Suppressor macrophage (primary cell): ENCODE measurements at regions not wholly inside any gene's neighbourhood (a gene's known extent, or its start where the extent isn't known, plus 50 kb on each side); places are given as distances from the start of the nearest gene placed in this dataset.

Experiments used
- DNase-seq, 4 experiments: peaks; one replicate each; pipeline ENCODE4 v3.0.0-alpha.2; 2020 to 2022

DNA sequence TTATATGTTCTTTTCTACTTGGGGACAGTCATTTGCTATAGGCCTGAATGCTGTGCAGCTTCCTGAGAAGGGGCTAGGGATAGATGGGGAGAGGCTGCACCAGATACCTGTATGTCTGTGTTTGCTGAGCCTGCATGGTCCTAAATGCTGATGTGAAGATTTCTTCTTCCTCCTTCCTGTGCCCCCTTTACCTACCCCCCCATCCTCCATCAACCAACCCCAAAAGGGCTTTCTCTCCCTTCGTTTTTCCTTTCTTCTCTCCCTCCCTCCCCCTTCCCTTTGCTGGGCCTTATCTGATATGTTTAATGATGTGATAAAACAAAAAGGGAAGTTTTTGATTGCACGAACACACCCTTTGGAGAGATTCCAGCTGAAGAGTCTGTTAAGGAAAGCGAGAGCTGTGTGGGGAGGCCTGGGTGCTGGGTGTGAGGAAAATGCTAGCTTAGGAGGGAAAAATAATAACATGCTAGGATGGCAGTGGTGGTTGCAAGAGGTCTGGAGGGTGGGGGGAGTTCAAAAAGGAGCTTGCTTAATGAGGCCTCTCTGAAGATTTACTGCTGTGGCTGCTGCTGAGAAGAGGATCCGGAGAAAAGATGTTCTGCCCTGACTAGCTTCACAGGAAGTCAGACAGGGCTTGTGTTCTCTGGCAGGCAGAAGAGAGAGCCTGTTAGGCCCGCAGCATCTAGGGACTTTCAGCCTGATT lies 101.8 kb downstream of the SAMD9 start:
- DNase-seq, result peak in 2 of 4 experiments; percentile 11 to 14

- peak in 1 of 4 experiments; percentile 2 for DNase-seq
These were observed 102.5 kb downstream of the SAMD9 start for GRCh38 chr7:93015101-93015778.

GRCh38 chr7:93014410-93014809 lies 103.4 kb downstream of the SAMD9 start:
- DNase-seq, result peak in 3 of 4 experiments; percentile 11 to 33 (median 33)

GRCh38 chr7:93013446-93014061 lies 104.2 kb downstream of the SAMD9 start:
- DNase-seq, result no peak

- DNase-seq, result no peak
These were observed 106.2 kb downstream of the SAMD9 start for GRCh38 chr7:93011351-93012294.

DNA sequence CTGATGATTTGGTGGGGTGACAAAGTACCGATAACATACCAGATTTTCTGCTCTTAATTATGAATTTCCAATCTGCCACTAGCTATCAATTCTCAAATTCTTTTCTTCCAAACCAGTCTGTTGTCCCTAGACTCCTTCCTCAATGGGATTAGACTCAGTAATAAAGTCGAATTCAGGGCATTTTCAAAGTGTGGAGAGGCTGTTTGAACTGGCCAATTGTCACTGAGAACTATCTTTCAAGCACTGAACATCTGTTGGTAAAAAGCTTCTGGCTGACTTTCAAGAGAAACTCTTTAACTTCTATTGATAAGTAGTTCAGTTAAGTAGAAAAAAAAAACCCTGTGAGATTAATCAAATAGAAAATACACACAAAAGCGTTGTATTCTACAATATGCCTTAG lies 108.9 kb downstream of the SAMD9 start:
- DNase-seq, result no peak

- DNase-seq, result no peak
These were observed 111.2 kb downstream of the SAMD9 start for GRCh38 chr7:93006480-93007095.

DNA sequence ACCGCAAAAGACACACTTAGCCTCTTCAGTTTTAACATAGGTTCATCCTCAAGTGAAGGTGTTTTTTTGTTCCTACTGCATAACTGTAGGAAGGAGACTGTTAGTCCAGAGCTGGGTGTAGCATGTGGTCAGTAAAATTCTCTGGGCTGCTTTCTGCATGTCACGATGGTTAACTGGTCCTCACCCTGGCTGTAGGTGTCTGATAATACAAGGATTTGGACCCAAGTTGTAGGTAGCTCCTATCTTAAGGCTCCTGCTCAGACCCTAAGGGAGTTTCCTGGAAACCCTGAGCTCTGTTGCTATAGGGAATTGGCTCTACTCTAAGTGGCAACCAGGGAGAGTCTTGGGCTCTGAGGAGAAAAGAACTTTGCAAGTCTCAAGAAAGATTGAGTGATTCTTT lies 112.9 kb downstream of the SAMD9 start:
- no peak for DNase-seq

- DNase-seq, result no peak
These were observed 120.1 kb downstream of the SAMD9 start for GRCh38 chr7:92997719-92998118.

GRCh38 chr7:92997152-92997551 lies 120.6 kb downstream of the SAMD9 start:
- no peak for DNase-seq

GRCh38 chr7:92994901-92995300 lies 122.9 kb downstream of the SAMD9 start:
- no peak for DNase-seq

DNA sequence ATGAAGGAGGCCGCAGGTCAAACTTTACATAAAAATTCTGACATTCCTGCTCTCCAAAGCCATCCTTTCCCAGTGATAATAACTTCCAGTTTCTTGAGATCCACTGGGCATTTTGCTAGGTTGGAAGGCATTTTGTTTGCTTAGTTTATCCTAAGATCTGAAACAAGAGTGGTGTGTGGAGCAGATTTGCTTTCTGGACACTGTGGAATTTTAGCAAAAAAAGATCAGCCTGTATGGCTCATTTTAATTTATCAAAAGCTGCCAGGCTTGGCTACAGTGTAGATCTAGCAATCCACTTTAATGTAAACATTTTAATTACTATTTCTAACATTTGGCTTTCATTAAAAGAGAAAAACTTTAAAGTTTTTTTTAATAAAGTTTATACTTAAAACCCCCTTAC lies 124.8 kb downstream of the SAMD9 start:
- no peak for DNase-seq

- DNase-seq, result no peak
These were observed 125.3 kb downstream of the SAMD9 start for GRCh38 chr7:92992483-92992882.

GRCh38 chr7:92991190-92991589 lies 126.6 kb downstream of the SAMD9 start:
- no peak for DNase-seq

DNA sequence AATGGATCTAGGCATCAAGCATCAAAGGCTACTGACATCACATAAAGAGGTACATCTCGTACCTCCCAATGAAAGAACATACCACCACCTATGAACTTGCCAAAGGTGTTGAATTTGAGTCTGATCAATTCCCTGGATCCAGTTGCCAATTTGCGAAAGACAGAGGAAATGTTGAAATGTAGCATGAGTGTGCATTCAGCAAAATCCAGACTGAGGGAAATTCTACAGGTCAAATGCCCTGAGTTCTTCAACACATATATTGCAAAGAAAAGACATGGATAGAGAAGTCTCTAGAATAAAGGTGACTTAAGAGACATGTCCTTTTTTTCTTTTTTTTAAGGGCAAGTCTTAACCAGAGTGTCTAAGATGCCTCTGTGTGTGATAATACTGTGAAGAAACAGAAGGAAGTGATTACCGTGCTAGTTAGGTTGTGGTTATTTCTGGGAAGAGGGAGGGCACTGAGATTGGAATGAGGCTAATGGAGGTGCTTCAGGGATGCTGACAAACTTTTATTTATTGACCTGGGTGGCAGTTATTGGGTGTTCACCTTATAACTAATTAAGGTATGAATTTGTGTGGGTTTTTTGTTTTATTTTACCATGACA lies 128.7 kb downstream of the SAMD9 start:
- DNase-seq, result peak in 1 of 4 experiments; percentile 1

DNA sequence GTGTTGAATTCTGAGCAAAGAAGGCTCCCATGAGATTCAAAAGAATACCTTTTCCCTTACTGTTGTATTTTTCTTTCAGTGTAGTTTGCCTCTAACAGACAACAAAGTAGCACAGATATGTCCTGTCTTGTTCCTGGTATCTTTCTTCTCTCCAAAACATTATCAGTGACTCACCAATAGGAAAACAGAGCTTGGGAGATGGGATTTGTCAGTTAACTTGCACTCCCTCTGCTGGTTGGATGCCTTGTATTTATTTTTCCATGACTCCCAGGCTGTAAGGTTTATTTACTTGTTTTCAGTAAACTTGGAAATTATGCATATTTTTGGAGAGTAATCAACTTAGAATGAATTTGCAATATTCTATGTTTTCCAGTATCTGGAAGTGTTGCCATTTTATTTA lies 129.7 kb downstream of the SAMD9 start:
- DNase-seq, result peak; percentile 5 to 35 (median 28)

DNA sequence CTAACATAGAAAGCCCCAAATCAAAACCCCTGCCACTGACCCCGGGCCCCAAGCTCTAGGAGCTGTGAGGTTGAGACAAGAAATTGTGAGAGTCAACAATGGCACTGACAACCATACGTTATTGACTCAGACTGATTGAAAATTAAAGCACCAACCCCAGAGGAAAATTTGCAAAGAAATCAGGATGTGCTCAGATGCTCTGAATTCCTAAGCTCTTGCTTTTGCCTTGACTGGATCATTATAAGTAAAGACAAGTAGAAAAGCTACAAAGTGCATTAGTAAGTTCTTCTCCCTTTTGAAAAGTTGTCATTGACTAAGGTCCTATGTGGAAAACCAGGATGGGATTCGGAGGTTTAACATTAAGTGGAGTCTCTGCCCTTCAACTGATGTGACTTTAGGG lies 130.2 kb downstream of the SAMD9 start:
- no peak for DNase-seq

GRCh38 chr7:92987095-92987494 lies 130.7 kb downstream of the SAMD9 start:
- DNase-seq, result no peak

- DNase-seq, result no peak
These were observed 134.9 kb downstream of the SAMD9 start for GRCh38 chr7:92982928-92983327.

GRCh38 chr7:92976931-92977330 lies 140.6 kb upstream of the CDK6 start:
- no peak for DNase-seq

DNA sequence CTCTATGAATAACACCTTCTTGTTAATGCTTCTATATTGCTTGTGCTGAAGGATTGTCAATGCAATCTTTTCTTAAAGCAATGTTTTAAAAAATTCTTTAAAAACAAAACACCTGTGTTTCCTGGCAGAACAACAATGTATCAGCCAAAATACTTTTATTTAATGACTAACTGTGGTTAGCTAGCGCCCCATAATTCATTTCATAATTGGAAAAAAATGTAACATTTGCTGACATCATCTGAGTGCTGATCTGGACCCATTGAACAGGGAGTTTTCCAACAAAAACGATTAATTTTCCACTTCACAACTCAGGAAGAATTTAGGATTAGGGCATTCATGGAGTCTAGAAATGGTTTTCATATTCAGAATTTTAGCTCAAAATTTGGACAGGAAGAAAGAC lies 137.6 kb upstream of the CDK6 start:
- no peak for DNase-seq

DNA sequence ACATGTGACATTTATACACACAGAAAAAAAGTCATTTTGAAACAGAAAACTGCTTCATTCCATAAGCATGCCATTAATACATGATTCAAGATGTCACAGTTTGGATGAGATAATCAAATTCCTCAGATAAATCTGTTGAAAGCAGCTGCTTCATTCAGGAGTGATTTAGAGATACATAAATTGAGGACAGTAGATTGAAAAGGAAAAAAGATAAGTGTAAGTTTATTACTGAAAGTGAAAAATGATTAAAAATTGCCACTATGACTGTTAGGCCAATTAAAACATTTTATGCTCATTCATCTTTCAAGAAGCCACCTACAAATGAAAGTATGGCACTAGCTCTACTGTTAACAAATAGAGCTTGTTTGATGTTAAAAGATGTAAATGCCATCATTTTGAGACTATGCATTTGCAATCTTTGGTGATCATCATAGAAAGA lies 136.9 kb upstream of the CDK6 start:
- no peak for DNase-seq
